AG09319 (cell line): ENCODE measurements at regions not wholly inside any gene's neighbourhood (a gene's known extent, or its start where the extent isn't known, plus 50 kb on each side); places are given as distances from the start of the nearest gene placed in this dataset.

Source experiments
- DNase-seq: peaks from one replicate; pipeline ENCODE4 v3.0.0-alpha.2; 2010; ENCODE audit warnings: low read depth; ENCODE audit errors: extremely low read depth
- CTCF ChIP-seq: IDR thresholded peaks from 2 replicates; pipeline ENCODE4 v1.5.1; 2011; ENCODE audit warnings: low read depth, mild to moderate bottlenecking, inconsistent platforms, low read length, moderate library complexity

- no peak for DNase-seq
- no peak for TF ChIP-seq CTCF
Measured at GRCh38 chr17:79459846-79460245, 151.0 kb downstream of the RBFOX3 start.

- TF ChIP-seq CTCF, result no peak
- DNase-seq, result no peak
Measured at GRCh38 chr17:79459003-79459655, 151.7 kb downstream of the RBFOX3 start.

- no peak for DNase-seq
Measured at GRCh38 chr17:79458356-79458755, 152.5 kb downstream of the RBFOX3 start.

GRCh38 chr17:79457889-79458288 is 153.0 kb downstream of the RBFOX3 start:
- no peak for DNase-seq
- no peak for TF ChIP-seq CTCF

More at GRCh38 chr17:79458356-79458755, 152.5 kb downstream of the RBFOX3 start:
- no peak for TF ChIP-seq CTCF

GRCh38 chr17:79457376-79457775 is 153.5 kb downstream of the RBFOX3 start:
- no peak for DNase-seq
- no peak for TF ChIP-seq CTCF

GRCh38 chr17:79455636-79456035 is 155.2 kb downstream of the RBFOX3 start:
- DNase-seq, result no peak
- no peak for TF ChIP-seq CTCF

- TF ChIP-seq CTCF, result no peak
- no peak for DNase-seq
Measured at GRCh38 chr17:79454826-79455225, 156.0 kb downstream of the RBFOX3 start.
